SK-N-SH treated with all-trans-retinoic acid at 6 μM for 48 hours (cell line): ENCODE measurements at regions not wholly inside any gene's neighbourhood (a gene's known extent, or its start where the extent isn't known, plus 50 kb on each side); places are given as distances from the start of the nearest gene placed in this dataset.

Experiments
- ATAC-seq: fragments of 200-7000 bp; cut with Tn5 transposase; 3 replicates; pipeline ENCODE4 v1.9.1; 2020; ENCODE audit warnings: mild to moderate bottlenecking, moderate library complexity
- ARNTL ChIP-seq: fragments of 450-650 bp; formaldehyde crosslinking; IDR thresholded peaks from 2 replicates; pipeline ENCODE4 v1.5.0; 2020; ENCODE audit warnings: low read depth, mild to moderate bottlenecking, moderate library complexity, borderline replicate concordance
- BACH2 ChIP-seq: fragments of 250-450 bp; sonication (Bioruptor Pico); IDR thresholded peaks from 2 replicates; pipeline ENCODE4 v1.9.0; 2021; ENCODE audit warnings: mild to moderate bottlenecking, borderline replicate concordance
- CSDC2 ChIP-seq: fragments of 250-450 bp; sonication (Bioruptor Pico); IDR thresholded peaks from 2 replicates; pipeline ENCODE4 v1.5.0; 2020; ENCODE audit warnings: mild to moderate bottlenecking, moderate library complexity
- ESRRG ChIP-seq: fragments of 250-450 bp; sonication (Bioruptor Pico); IDR thresholded peaks from 2 replicates; pipeline ENCODE4 v1.6.1; 2021; ENCODE audit warnings: mild to moderate bottlenecking
- GLIS3 ChIP-seq: fragments of 250-450 bp; sonication (Bioruptor Pico); IDR thresholded peaks from 2 replicates; pipeline ENCODE4 v1.5.0; 2020; ENCODE audit warnings: mild to moderate bottlenecking, moderate library complexity
- ISL1 ChIP-seq: fragments of 250-450 bp; sonication (Bioruptor Pico); IDR thresholded peaks from 2 replicates; pipeline ENCODE4 v2.1.2; 2022; ENCODE audit warnings: mild to moderate bottlenecking, moderate library complexity
- OSR1 ChIP-seq: fragments of 250-450 bp; sonication (Bioruptor Pico); IDR thresholded peaks from 2 replicates; pipeline ENCODE4 v1.8.0; 2022; ENCODE audit warnings: moderate library complexity, mild to moderate bottlenecking, inconsistent platforms
- PPARA ChIP-seq: fragments of 250-450 bp; sonication (Bioruptor Pico); IDR thresholded peaks from 2 replicates; pipeline ENCODE4 v1.5.0; 2020; ENCODE audit warnings: mild to moderate bottlenecking, borderline replicate concordance
- RARB ChIP-seq: fragments of 250-450 bp; sonication (Bioruptor Pico); IDR thresholded peaks from 2 replicates; pipeline ENCODE4 v1.8.0; 2021; ENCODE audit warnings: mild to moderate bottlenecking, moderate library complexity
- SNAI2 ChIP-seq: fragments of 250-450 bp; sonication (Bioruptor Pico); IDR thresholded peaks from 2 replicates; pipeline ENCODE4 v1.5.0; 2020; ENCODE audit warnings: mild to moderate bottlenecking, moderate library complexity
- TCF4 ChIP-seq: fragments of 250-450 bp; sonication (Bioruptor Pico); IDR thresholded peaks from 2 replicates; pipeline ENCODE4 v1.8.0; 2021; ENCODE audit warnings: mild to moderate bottlenecking, moderate library complexity, borderline replicate concordance
- TOX ChIP-seq: fragments of 250-450 bp; sonication (Bioruptor Pico); IDR thresholded peaks from 2 replicates; pipeline ENCODE4 v1.8.0; 2021; ENCODE audit warnings: mild to moderate bottlenecking, moderate library complexity, borderline replicate concordance
- ZC3H10 ChIP-seq: fragments of 250-450 bp; sonication (Bioruptor Pico); IDR thresholded peaks from 2 replicates; pipeline ENCODE4 v1.5.1; 2021; ENCODE audit warnings: mild to moderate bottlenecking, moderate library complexity
- ZFP3 ChIP-seq: fragments of 250-450 bp; sonication (Bioruptor Pico); IDR thresholded peaks from 2 replicates; pipeline ENCODE4 v1.5.0; 2020; ENCODE audit warnings: mild to moderate bottlenecking, moderate library complexity
- ZFP30 ChIP-seq: fragments of 450-650 bp; formaldehyde crosslinking; IDR thresholded peaks from 2 replicates; pipeline ENCODE4 v1.5.0; 2022; ENCODE audit warnings: mild to moderate bottlenecking, moderate library complexity
- ZNF565 ChIP-seq: fragments of 450-650 bp; formaldehyde crosslinking; conservative IDR thresholded peaks from 2 replicates; pipeline ENCODE4 v1.5.0; 2020; ENCODE audit warnings: low read depth, mild to moderate bottlenecking, moderate library complexity
- ZNF70 ChIP-seq: fragments of 450-650 bp; formaldehyde crosslinking; IDR thresholded peaks from 2 replicates; pipeline ENCODE4 v1.5.0; 2020; ENCODE audit warnings: mild to moderate bottlenecking, moderate library complexity
- TF ChIP-seq, protein P1 (sequence below): fragments of 250-450 bp; sonication (Bioruptor Pico); IDR thresholded peaks from 2 replicates; pipeline ENCODE4 v1.5.1; 2020; ENCODE audit warnings: low read depth, mild to moderate bottlenecking, moderate library complexity
- TF ChIP-seq, protein P2 (sequence below): fragments of 250-450 bp; sonication (Bioruptor Pico); IDR thresholded peaks from 2 replicates; pipeline ENCODE4 v1.5.1; 2021; ENCODE audit warnings: mild to moderate bottlenecking, moderate library complexity
- TF ChIP-seq, protein P3 (sequence below): fragments of 250-450 bp; sonication (Bioruptor Pico); IDR thresholded peaks from 2 replicates; pipeline ENCODE4 v1.5.0; 2020; ENCODE audit warnings: mild to moderate bottlenecking, moderate library complexity
- TF ChIP-seq, protein P4 (sequence below): fragments of 250-450 bp; sonication (Bioruptor Pico); IDR thresholded peaks from 2 replicates; pipeline ENCODE4 v1.8.0; 2021; ENCODE audit warnings: low read depth, mild to moderate bottlenecking, moderate library complexity, borderline replicate concordance
- TF ChIP-seq, protein P5 (sequence below): fragments of 250-450 bp; sonication (Bioruptor Pico); IDR thresholded peaks from 2 replicates; pipeline ENCODE4 v1.8.0; 2020; ENCODE audit warnings: mild to moderate bottlenecking, moderate library complexity, borderline replicate concordance

DNA sequence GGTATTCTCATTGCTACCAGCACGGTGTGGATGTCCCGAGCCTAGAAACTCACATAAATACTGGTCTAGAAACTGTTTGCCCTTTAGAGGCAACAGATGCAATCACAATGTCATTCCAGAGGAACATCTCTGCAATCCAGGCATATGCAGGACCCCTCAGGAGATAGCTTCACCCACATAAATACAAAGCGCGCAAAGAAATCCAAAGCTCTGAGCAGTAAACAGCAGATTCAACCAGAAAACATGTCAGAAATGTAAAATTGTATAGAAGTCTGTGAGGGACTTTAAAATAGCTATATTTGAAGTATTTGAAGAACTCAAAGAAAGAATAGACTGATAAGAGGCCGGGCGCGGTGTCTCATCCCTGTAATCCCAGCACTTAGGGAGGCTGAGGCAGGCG lies 291.7 kb downstream of the FAM43A start:
- TF ChIP-seq OSR1, result no peak
- TF ChIP-seq ZNF70 (CRISPR knock-in tag), result no peak
- TF ChIP-seq GLIS3 (CRISPR knock-in tag), result no peak
- TF ChIP-seq ZFP3 (CRISPR knock-in tag), result no peak
- TF ChIP-seq ESRRG (CRISPR knock-in tag), result no peak
- TF ChIP-seq, protein P1, sequence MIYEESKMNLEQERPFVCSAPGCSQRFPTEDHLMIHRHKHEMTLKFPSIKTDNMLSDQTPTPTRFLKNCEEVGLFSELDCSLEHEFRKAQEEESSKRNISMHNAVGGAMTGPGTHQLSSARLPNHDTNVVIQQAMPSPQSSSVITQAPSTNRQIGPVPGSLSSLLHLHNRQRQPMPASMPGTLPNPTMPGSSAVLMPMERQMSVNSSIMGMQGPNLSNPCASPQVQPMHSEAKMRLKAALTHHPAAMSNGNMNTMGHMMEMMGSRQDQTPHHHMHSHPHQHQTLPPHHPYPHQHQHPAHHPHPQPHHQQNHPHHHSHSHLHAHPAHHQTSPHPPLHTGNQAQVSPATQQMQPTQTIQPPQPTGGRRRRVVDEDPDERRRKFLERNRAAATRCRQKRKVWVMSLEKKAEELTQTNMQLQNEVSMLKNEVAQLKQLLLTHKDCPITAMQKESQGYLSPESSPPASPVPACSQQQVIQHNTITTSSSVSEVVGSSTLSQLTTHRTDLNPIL (CRISPR knock-in tag), result no peak
- TF ChIP-seq RARB (CRISPR knock-in tag), result no peak
- TF ChIP-seq, protein P2, sequence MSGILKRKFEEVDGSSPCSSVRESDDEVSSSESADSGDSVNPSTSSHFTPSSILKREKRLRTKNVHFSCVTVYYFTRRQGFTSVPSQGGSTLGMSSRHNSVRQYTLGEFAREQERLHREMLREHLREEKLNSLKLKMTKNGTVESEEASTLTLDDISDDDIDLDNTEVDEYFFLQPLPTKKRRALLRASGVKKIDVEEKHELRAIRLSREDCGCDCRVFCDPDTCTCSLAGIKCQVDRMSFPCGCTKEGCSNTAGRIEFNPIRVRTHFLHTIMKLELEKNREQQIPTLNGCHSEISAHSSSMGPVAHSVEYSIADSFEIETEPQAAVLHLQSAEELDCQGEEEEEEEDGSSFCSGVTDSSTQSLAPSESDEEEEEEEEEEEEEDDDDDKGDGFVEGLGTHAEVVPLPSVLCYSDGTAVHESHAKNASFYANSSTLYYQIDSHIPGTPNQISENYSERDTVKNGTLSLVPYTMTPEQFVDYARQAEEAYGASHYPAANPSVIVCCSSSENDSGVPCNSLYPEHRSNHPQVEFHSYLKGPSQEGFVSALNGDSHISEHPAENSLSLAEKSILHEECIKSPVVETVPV, result no peak
- no peak for TF ChIP-seq SNAI2 (CRISPR knock-in tag)
- ATAC-seq, result no peak

DNA sequence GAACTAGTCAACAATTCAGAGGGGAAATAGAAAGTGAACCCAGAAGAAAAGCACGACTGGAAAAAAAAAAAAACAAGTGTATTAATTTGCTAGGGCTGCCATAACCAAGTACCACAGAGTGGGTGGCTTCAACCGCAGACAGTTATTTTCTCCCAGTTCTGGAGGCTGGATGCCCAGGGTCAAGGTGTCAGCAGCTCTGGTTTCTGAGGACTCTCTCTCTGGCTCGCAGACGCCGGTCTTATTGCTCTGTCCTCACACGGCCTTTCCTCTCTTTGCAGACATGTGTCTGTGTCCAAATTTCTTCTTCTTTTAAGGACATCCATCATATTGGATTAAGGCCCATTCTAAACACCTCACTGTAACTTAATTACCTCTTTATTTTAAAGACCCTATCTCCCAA lies 291.8 kb downstream of the XXYLT1 start:
- TF ChIP-seq BACH2 (CRISPR knock-in tag) (no peak), ARNTL (CRISPR knock-in tag) (no peak), ZC3H10 (CRISPR knock-in tag) (no peak), TOX (CRISPR knock-in tag) (no peak), TCF4 (CRISPR knock-in tag) (no peak), ESRRG (CRISPR knock-in tag) (no peak), SNAI2 (CRISPR knock-in tag) (no peak), ISL1 (CRISPR knock-in tag) (no peak), OSR1 (no peak), RARB (CRISPR knock-in tag) (no peak), PPARA (CRISPR knock-in tag) (no peak), ZFP30 (CRISPR knock-in tag) (no peak), GLIS3 (CRISPR knock-in tag) (no peak), CSDC2 (CRISPR knock-in tag) (no peak), ZNF565 (CRISPR knock-in tag) (no peak)
- TF ChIP-seq, protein P3, sequence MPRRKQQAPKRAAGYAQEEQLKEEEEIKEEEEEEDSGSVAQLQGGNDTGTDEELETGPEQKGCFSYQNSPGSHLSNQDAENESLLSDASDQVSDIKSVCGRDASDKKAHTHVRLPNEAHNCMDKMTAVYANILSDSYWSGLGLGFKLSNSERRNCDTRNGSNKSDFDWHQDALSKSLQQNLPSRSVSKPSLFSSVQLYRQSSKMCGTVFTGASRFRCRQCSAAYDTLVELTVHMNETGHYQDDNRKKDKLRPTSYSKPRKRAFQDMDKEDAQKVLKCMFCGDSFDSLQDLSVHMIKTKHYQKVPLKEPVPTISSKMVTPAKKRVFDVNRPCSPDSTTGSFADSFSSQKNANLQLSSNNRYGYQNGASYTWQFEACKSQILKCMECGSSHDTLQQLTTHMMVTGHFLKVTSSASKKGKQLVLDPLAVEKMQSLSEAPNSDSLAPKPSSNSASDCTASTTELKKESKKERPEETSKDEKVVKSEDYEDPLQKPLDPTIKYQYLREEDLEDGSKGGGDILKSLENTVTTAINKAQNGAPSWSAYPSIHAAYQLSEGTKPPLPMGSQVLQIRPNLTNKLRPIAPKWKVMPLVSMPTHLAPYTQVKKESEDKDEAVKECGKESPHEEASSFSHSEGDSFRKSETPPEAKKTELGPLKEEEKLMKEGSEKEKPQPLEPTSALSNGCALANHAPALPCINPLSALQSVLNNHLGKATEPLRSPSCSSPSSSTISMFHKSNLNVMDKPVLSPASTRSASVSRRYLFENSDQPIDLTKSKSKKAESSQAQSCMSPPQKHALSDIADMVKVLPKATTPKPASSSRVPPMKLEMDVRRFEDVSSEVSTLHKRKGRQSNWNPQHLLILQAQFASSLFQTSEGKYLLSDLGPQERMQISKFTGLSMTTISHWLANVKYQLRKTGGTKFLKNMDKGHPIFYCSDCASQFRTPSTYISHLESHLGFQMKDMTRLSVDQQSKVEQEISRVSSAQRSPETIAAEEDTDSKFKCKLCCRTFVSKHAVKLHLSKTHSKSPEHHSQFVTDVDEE (CRISPR knock-in tag), result no peak
- TF ChIP-seq, protein P1 (CRISPR knock-in tag), result no peak
- TF ChIP-seq, protein P4, sequence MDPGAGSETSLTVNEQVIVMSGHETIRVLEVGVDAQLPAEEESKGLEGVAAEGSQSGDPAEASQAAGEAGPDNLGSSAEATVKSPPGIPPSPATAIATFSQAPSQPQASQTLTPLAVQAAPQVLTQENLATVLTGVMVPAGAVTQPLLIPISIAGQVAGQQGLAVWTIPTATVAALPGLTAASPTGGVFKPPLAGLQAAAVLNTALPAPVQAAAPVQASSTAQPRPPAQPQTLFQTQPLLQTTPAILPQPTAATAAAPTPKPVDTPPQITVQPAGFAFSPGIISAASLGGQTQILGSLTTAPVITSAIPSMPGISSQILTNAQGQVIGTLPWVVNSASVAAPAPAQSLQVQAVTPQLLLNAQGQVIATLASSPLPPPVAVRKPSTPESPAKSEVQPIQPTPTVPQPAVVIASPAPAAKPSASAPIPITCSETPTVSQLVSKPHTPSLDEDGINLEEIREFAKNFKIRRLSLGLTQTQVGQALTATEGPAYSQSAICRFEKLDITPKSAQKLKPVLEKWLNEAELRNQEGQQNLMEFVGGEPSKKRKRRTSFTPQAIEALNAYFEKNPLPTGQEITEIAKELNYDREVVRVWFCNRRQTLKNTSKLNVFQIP, result no peak
- TF ChIP-seq, protein P2, result no peak
- ATAC-seq, result no peak

DNA sequence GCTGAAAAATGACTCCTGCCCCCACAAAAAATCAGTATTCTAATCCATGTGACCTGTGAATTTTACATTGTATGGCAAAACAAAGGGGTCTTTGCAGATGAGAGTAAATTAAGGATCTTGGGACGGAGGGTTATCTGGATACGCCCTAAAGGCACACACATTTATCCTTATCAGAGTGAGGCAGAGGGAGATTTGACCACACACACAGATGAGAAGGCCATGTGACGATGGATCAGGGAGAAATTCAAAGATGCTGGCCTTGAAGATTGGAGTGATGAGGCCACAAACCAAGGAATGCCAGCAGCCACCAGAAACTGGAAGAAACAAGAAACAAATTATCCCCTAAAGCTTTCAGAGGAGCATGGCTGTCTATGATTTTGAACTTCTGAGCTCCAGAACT lies 288.5 kb downstream of the XXYLT1 start:
- TF ChIP-seq ZNF70 (CRISPR knock-in tag), result no peak
- TF ChIP-seq ZFP3 (CRISPR knock-in tag), result no peak
- TF ChIP-seq, protein P5, sequence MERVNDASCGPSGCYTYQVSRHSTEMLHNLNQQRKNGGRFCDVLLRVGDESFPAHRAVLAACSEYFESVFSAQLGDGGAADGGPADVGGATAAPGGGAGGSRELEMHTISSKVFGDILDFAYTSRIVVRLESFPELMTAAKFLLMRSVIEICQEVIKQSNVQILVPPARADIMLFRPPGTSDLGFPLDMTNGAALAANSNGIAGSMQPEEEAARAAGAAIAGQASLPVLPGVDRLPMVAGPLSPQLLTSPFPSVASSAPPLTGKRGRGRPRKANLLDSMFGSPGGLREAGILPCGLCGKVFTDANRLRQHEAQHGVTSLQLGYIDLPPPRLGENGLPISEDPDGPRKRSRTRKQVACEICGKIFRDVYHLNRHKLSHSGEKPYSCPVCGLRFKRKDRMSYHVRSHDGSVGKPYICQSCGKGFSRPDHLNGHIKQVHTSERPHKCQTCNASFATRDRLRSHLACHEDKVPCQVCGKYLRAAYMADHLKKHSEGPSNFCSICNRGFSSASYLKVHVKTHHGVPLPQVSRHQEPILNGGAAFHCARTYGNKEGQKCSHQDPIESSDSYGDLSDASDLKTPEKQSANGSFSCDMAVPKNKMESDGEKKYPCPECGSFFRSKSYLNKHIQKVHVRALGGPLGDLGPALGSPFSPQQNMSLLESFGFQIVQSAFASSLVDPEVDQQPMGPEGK (CRISPR knock-in tag), result no peak
- ATAC-seq, result no peak
